GM21529 (cell line): ENCODE measurements at regions not wholly inside any gene's neighbourhood (a gene's known extent, or its start where the extent isn't known, plus 50 kb on each side); places are given as distances from the start of the nearest gene placed in this dataset.
"Not testable (repeated sequence)": the region's sequence is repeated elsewhere in the genome, so short reads cannot be mapped to it uniquely, and the experiment has no call there.

Experiments
- ATAC-seq: cut with Tn5 transposase; IDR thresholded peaks from one replicate; pipeline ENCODE4 v1.9.1; 2021; ENCODE audit not compliant: unreplicated experiment

DNA sequence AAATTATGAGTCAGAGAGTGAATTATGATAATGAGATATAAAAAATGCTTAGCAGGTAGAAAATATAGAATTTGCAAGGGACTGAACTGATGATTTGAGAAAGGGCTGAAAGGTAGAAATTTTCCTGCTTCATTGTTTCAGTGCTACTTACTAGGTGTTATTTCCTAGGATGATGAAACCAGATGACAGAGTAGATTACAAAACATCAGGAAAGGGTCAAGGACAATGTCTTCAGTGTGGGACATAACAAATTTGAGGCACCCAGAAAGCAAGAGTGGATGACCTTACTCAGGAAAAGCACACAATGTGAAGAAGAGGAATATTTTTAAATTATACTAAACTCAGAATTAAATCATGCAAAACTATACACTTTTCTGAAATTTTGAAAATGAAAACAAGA lies 102.1 kb downstream of the SHCBP1 start:
- no peak for ATAC-seq

GRCh38 chr16:46496701-46497100 lies 124.5 kb downstream of the SHCBP1 start:
- no peak for ATAC-seq

- no peak for ATAC-seq
These were observed 138.3 kb downstream of the SHCBP1 start for GRCh38 chr16:46482895-46483294.

DNA sequence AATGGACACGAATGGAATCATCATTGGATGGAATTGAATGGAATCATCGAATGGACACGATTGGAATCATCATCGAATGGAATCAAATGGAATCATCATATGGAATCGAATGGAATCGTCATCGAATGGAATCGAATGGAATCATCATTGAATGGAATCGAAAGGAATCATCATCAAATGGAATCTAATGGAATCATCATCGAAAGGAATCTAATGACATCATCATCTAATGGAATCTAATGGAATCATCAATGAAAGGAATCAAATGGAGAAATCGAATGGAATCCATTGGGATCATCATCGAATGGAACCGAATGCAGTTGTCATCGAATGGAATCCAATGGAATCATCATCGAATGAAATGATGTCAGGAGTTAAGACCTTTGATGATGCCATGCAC lies 154.9 kb downstream of the SHCBP1 start:
- ATAC-seq, result no peak

- not testable (repeated sequence) for ATAC-seq
These were observed 166.4 kb downstream of the SHCBP1 start for GRCh38 chr16:46454801-46455200.

DNA sequence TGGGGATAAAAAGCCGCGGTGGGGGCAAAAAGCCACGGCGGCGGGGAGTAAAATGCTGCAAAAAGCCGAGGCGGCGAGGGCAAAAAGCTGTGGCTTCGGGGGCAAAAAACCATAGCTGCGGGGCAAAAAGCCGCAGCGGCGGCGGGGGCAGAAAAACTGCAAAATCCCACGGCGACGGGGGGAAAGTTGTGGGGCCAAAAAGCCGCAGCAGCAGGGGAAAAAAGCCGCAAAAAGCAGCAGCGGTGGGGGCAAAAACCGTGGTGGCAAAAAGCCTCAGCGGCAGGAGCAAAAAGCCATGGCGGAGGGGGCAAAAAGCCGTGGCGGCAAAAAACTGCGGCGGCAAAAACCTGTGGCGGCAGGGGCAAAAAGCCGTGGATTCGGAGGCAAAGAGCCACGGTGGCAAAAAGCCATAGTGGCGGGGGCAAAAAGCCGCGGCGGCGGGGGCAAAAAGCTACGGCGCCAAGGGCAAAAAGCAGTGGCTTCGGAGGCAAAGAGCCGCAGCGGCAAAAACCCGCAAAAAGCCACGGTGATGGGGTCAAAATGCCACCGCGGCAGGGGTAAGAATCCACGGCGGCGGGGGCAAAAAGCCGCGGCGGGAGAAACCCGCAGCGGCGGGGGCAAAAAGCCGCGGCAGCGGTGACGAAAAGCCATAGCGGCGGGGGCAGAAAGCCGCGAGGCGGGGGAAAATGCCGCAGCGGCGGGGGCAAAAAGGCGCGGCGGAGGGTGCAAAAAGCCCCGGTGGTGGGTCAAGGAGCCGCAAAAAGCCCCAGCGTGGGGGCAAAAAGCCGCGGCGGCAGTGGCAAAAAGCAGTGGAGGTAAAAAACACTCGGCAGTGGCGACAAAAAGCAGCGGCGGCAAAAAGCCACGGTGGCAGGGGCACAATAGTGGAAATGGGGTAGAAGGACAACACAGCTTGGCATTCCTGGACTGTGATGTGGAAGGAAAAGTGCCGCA lies 192.8 kb downstream of the SHCBP1 start:
- ATAC-seq, result no peak

GRCh38 chr16:46427340-46428107 lies 193.7 kb downstream of the SHCBP1 start:
- no peak for ATAC-seq

- no peak for ATAC-seq
These were observed 194.8 kb downstream of the SHCBP1 start for GRCh38 chr16:46426336-46426735.

GRCh38 chr16:46404028-46404427 lies 217.2 kb downstream of the SHCBP1 start:
- no peak for ATAC-seq

DNA sequence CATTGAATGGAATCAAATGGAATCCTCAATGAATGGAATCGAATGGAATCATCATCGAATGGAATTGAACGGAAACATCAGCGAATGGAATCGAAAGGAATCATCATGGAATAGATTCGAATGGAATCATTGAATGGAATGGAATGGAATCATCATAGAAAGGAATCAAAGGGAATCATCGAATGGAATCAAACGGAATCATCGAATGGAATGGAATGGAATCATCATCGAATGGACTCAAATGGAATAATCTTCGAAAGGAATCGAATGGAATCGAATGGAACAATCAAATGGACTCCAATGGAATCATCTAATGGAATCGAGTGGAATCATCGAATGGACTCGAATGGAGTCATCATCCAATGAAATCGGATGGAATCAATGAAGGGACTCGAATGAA lies 222.6 kb downstream of the SHCBP1 start:
- not testable (repeated sequence) for ATAC-seq

DNA sequence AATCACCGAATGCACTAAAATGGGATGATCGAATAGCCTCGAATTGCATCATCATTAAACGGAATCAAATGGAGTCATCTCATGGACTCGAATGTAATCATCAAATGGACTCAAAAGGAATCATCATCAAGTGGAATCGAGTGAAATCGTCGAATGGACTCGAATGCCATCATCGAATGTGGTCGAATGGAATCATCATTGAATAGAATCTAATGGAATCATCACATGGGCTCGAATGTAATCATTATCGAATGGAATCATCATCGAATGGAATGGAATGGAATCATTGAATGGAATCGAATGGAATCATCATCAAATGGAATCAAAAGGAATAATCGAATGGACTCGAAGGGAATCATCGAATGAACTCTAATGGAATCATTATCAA lies 224.3 kb downstream of the SHCBP1 start:
- not testable (repeated sequence) for ATAC-seq

- not testable (repeated sequence) for ATAC-seq
These were observed 224.9 kb downstream of the SHCBP1 start for GRCh38 chr16:46396131-46396882.

- not testable (repeated sequence) for ATAC-seq
These were observed 225.7 kb downstream of the SHCBP1 start for GRCh38 chr16:46395391-46395921.

GRCh38 chr16:46394963-46395362 lies 226.2 kb downstream of the SHCBP1 start:
- ATAC-seq, result not testable (repeated sequence)

GRCh38 chr16:46394149-46394548 lies 227.0 kb downstream of the SHCBP1 start:
- ATAC-seq, result not testable (repeated sequence)

- not testable (repeated sequence) for ATAC-seq
These were observed 228.1 kb downstream of the SHCBP1 start for GRCh38 chr16:46392930-46393722.

GRCh38 chr16:46390660-46391462 lies 230.3 kb downstream of the SHCBP1 start:
- not testable (repeated sequence) for ATAC-seq

GRCh38 chr16:46389561-46390041 lies 231.6 kb downstream of the SHCBP1 start:
- ATAC-seq, result not testable (repeated sequence)

DNA sequence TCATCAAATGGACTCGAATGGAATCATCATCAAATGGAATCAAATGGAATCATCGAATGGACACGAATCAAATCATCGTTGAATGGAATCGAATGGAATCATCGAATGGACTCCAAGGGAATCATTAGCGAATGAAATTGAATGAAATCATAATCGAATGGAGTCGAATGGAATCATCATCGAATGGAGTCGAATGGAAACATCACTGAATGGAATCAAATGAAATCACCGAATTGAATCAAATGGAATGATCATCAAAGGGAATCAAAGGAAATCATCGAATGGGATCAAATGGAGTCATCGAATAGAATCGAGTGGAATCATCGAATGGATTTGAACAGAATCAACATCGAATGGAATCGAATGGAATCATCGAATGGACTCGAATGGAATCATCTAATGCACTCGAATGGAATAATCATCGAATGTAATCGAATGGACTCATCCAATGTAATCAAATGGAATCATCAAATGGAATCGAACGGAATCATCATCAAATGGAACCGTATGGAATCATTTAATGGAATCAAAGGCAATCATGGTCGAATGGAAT lies 232.2 kb downstream of the SHCBP1 start:
- not testable (repeated sequence) for ATAC-seq
